MCF 10A (cell line): ENCODE measurements at regions not wholly inside any gene's neighbourhood (a gene's known extent, or its start where the extent isn't known, plus 50 kb on each side); places are given as distances from the start of the nearest gene placed in this dataset.

ENCODE experiments used
- BruUV-seq: library from RNA; stranded (reverse); fragments of 400-500 nt; replicated peaks from 2 replicates; lab custom pipeline; 2021; lab: Mats Ljungman, UMichigan
- CTCF ChIA-PET: fragments of 300-600 bp; sonication (Branson Sonifier 250); formaldehyde crosslinking; extraction: SDS; loops from one replicate; lab custom pipeline; 2021; ENCODE audit warnings: antibody characterized with exemption, inconsistent platforms; lab: Yijun Ruan, JAX
- POLR2A ChIA-PET: fragments of 300-600, 350-650 bp; sonication (Branson Sonifier 250); formaldehyde crosslinking; extraction: SDS; loops from one replicate; lab custom pipeline; 2020; ENCODE audit warnings: antibody characterized with exemption, inconsistent platforms; lab: Yijun Ruan, JAX
- DNase-seq: peaks from one replicate; pipeline ENCODE4 v3.0.0-alpha.2; 2018; ENCODE audit not compliant: unreplicated experiment
- H3K27ac Mint-ChIP-seq: one replicate; pipeline ENCODE4 v1.8.0; 2022; ENCODE audit warnings: mild to moderate bottlenecking, low read depth, mixed read lengths; ENCODE audit not compliant: unreplicated experiment
- H3K27me3 Mint-ChIP-seq: one replicate; pipeline ENCODE4 v1.8.0; 2022; ENCODE audit warnings: mixed read lengths; ENCODE audit not compliant: insufficient read depth, unreplicated experiment
- H3K36me3 Mint-ChIP-seq: one replicate; pipeline ENCODE4 v1.8.0; 2022; ENCODE audit warnings: mild to moderate bottlenecking, moderate library complexity, mixed read lengths; ENCODE audit not compliant: insufficient read depth, unreplicated experiment
- H3K4me1 Mint-ChIP-seq: one replicate; pipeline ENCODE4 v1.8.0; 2022; ENCODE audit warnings: mixed read lengths; ENCODE audit not compliant: insufficient read depth, unreplicated experiment
- H3K4me3 Mint-ChIP-seq: one replicate; pipeline ENCODE4 v1.8.0; 2022; ENCODE audit warnings: mild to moderate bottlenecking, moderate library complexity, mixed read lengths; ENCODE audit not compliant: unreplicated experiment
- H3K9me3 Mint-ChIP-seq: one replicate; pipeline ENCODE4 v1.8.0; 2022; ENCODE audit warnings: mixed read lengths; ENCODE audit not compliant: unreplicated experiment
- CTCF ChIP-seq: fragments of 200-600 bp; IDR thresholded peaks from one replicate; pipeline ENCODE4 v1.8.0; 2022; ENCODE audit warnings: antibody characterized with exemption, mild to moderate bottlenecking; ENCODE audit not compliant: unreplicated experiment
- intact Hi-C: fragments of 100-400 bp; cut with micrococcal nuclease; formaldehyde crosslinking; loops from 2 replicates; pipeline ENCODE4 v1.14.1; 2022

- Mint-ChIP-seq H3K9me3 (peaks cover 12% of the 10 kb centered on the region), H3K27me3 (no peaks in the 10 kb centered on the region), H3K4me1 (no peaks in the 10 kb centered on the region), H3K4me3 (no peak overlapping the region), H3K27ac (no peak overlapping the region), H3K36me3 (no peaks in the 10 kb centered on the region)
- DNase-seq: peak; percentile 9
- POLR2A ChIA-PET: interaction anchor here (0.7 to 1.2 kb wide), 2 partner anchors 25 to 52 kb away, joined by 3 read pairs; no protein-coding TSS in a partner anchor
- no TSS peak for BruUV-seq
- CTCF ChIA-PET: no interaction called here
- intact Hi-C loops: no loop called here
- no peak for TF ChIP-seq CTCF
These were observed 408.1 kb upstream of the DSEL start for GRCh38 chr18:67924656-67925055.

GRCh38 chr18:67919316-67919715 is 402.8 kb upstream of the DSEL start:
- no peak overlapping the region for H3K27ac Mint-ChIP-seq
- peaks cover 12% of the 10 kb centered on the region for H3K9me3 Mint-ChIP-seq
- H3K4me3 Mint-ChIP-seq: no peak overlapping the region
- no TSS peak for BruUV-seq
- no peaks in the 10 kb centered on the region for H3K36me3 Mint-ChIP-seq
- intact Hi-C loops: no loop called here
- no peaks in the 10 kb centered on the region for H3K27me3 Mint-ChIP-seq
- no peaks in the 10 kb centered on the region for H3K4me1 Mint-ChIP-seq
- DNase-seq: no peak
- no peak for TF ChIP-seq CTCF
- POLR2A ChIA-PET: no interaction called here
- CTCF ChIA-PET: interaction anchor here (0.6 to 1.1 kb wide), 3 partner anchors 15 to 761 kb away, joined by 3 read pairs; no protein-coding TSS in a partner anchor

GRCh38 chr18:67916097-67916496 is 399.6 kb upstream of the DSEL start:
- H3K4me1 Mint-ChIP-seq: no peaks in the 10 kb centered on the region
- H3K27me3 Mint-ChIP-seq: no peaks in the 10 kb centered on the region
- BruUV-seq: no TSS peak
- peak; percentile 8 for DNase-seq
- intact Hi-C loops: no loop called here
- no peak for TF ChIP-seq CTCF
- H3K36me3 Mint-ChIP-seq: no peaks in the 10 kb centered on the region
- no peak overlapping the region for H3K4me3 Mint-ChIP-seq
- CTCF ChIA-PET: no interaction called here
- no peak overlapping the region for H3K27ac Mint-ChIP-seq
- H3K9me3 Mint-ChIP-seq: peaks cover 12% of the 10 kb centered on the region
- POLR2A ChIA-PET: no interaction called here

GRCh38 chr18:67913040-67913439 is 396.5 kb upstream of the DSEL start:
- TF ChIP-seq CTCF: no peak

More at GRCh38 chr18:67913040-67913439, 396.5 kb upstream of the DSEL start:
- Mint-ChIP-seq H3K4me3 (no peak overlapping the region), H3K4me1 (no peaks in the 10 kb centered on the region), H3K27ac (no peak overlapping the region), H3K36me3 (no peaks in the 10 kb centered on the region), H3K9me3 (no peaks in the 10 kb centered on the region), H3K27me3 (no peaks in the 10 kb centered on the region)
- no TSS peak for BruUV-seq
- intact Hi-C loops: no loop called here
- POLR2A ChIA-PET: no interaction called here
- CTCF ChIA-PET: no interaction called here
- no peak for DNase-seq
